Thyroid gland (tissue), 4 donors: ENCODE measurements at regions not wholly inside any gene's neighbourhood (a gene's known extent, or its start where the extent isn't known, plus 50 kb on each side); places are given as distances from the start of the nearest gene placed in this dataset.
"Not testable (repeated sequence)": the region's sequence is repeated elsewhere in the genome, so short reads cannot be mapped to it uniquely, and the experiment has no call there.

Source experiments
- DNase-seq, 2 donors: peaks; one replicate each; pipeline ENCODE4 v3.0.0-alpha.2; 2019
- H3K27ac ChIP-seq, 3 donors: fragments of 200-600 bp; sonication (generic); 1 replicate in 2 of 3; 2 replicates in 1 of 3; pipeline ENCODE4 v1.5.1; 2016 to 2019; ENCODE audit warnings: mild to moderate bottlenecking in 1 of 3, moderate library complexity in 1 of 3
- H3K27me3 ChIP-seq: fragments of 200-600 bp; sonication (generic); one replicate; pipeline ENCODE4 v1.5.1; 2019
- H3K36me3 ChIP-seq, 2 donors: fragments of 200-600 bp; sonication (generic); one replicate each; pipeline ENCODE4 v1.5.1; 2016 to 2019
- H3K4me1 ChIP-seq, 2 donors: fragments of 200-600 bp; sonication (generic); one replicate each; pipeline ENCODE4 v1.5.1; 2017 to 2019
- H3K4me3 ChIP-seq, 3 donors: fragments of 200-600 bp; sonication (generic); replicated peaks in 1 of 3; 1 replicate in 2 of 3; 2 replicates in 1 of 3; pipeline ENCODE4 v1.5.1; 2016; ENCODE audit warnings: mild to moderate bottlenecking in 1 of 3
- H3K9me3 ChIP-seq: fragments of 200-600 bp; sonication (generic); one replicate; pipeline ENCODE4 v1.5.1; 2017
- CTCF ChIP-seq, 6 experiments: fragments of 200-600 bp in 3 of 6; fragments of 450-650 bp in 3 of 6; sonication (generic) in 3 of 6; IDR thresholded peaks; one replicate each; pipeline ENCODE4 v1.5.1; 2016 to 2019; ENCODE audit warnings: antibody characterized with exemption in 6 of 6, mild to moderate bottlenecking in 2 of 6, inconsistent platforms in 1 of 6, moderate library complexity in 1 of 6
- POLR2A ChIP-seq, 2 donors: fragments of 450-650 bp; IDR thresholded peaks; one replicate each; pipeline ENCODE4 v1.6.1; 2017; ENCODE audit warnings: antibody characterized with exemption in 2 of 2, mild to moderate bottlenecking in 2 of 2, moderate library complexity in 1 of 2
- WGBS, 2 donors: methylation state at CpG; one replicate each; pipeline ENCODE4 v1.1.5; 2017; 5-methylcytosine and 5-hydroxymethylcytosine counted together
- intact Hi-C: fragments of 100-400 bp; cut with DNase I; formaldehyde crosslinking; loops from one replicate; pipeline ENCODE4 v1.15.1; 2023

DNA sequence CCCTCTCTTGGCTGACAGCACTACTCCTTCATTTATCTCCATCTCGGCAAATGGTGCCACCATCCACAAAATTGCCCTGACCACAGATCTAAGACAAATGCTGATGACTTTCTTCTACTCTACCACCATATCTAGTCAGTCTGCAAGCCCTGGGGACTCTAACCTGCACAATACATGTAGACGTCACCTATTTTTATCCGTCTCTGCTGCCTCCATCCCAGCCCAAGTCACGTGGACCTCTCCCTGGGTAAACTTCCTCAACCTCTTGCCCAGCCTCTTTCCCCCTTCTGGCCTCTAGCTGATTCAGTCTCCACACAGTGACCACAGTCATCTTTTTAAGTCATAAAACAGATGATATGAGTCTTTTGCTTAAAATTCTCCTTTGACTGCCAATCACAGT is 1203.0 kb downstream of the AACS start:
- intact Hi-C loops, result no loop called here

DNA sequence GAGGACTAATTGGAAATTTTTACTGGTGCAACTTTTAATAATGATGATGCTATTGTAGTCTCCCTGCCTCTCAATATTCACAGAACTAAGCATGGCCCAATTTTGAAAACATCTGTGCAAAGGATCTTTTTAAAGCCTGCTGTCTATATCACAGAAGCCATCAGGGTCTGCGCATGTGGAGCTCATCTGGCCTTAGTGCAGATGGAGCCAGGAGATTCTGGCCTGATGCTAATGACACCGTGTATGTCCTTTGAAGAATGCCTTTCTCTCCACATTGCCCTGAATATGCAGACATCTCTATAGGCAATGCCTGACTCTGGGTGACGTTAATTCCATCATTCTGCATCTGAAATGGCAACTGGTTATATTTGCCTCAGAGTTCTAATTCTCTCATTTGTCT is 1205.9 kb downstream of the AACS start:
- no peak overlapping the region for H3K27ac ChIP-seq
- no peaks in the 10 kb centered on the region for H3K9me3 ChIP-seq
- H3K4me1 ChIP-seq, result no peaks in the 10 kb centered on the region
- no peaks in the 10 kb centered on the region for H3K27me3 ChIP-seq
- TF ChIP-seq POLR2A (IDR thresholded peaks at IDR 0.05) (no peak), CTCF (IDR thresholded peaks at IDR 0.05) (no peak)
- no peak overlapping the region for H3K4me3 ChIP-seq
- no peaks in the 10 kb centered on the region for H3K36me3 ChIP-seq
- 77 to 85% methylated on average over 3 of the region's 3 CpGs for WGBS, 2 donors
- intact Hi-C loops, result no loop called here
- DNase-seq, result no peak

More for the DNA sequence above, 1203.0 kb downstream of the AACS start:
- Histone ChIP-seq H3K9me3 (no peaks in the 10 kb centered on the region), H3K4me1 (no peaks in the 10 kb centered on the region), H3K27ac (no peak overlapping the region), H3K4me3 (no peak overlapping the region), H3K27me3 (no peaks in the 10 kb centered on the region), H3K36me3 (no peaks in the 10 kb centered on the region)
- DNase-seq, result no peak
- no peak for TF ChIP-seq POLR2A (IDR thresholded peaks at IDR 0.05)
- TF ChIP-seq CTCF (IDR thresholded peaks at IDR 0.05), result no peak
- WGBS, 2 donors, result 89% methylated on average over 4 of the region's 4 CpGs

DNA sequence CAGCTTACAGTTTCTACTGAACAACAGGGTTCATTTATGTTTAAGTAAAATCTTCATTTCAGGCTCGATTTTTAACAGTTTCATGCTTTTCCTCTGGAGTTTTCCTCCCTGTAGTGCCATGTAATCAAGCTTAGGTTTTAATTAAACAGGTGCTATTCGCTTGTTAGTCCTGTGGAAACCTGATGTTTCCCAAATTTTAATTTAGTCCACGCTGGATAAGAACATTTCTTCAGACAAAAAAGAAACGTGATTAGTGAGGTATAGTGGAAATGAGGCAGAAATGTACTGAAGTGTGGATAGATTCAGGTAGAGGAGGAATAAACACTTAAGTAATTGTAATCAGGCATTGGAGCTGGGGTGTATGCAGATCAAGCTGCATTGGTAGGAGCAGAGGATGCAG is 1217.5 kb downstream of the AACS start:
- 63 to 67% methylated on average over 4 of the region's 4 CpGs for WGBS, 2 donors
- Histone ChIP-seq H3K4me1 (no peaks in the 10 kb centered on the region), H3K27ac (no peak overlapping the region), H3K27me3 (no peaks in the 10 kb centered on the region), H3K4me3 (no peak overlapping the region), H3K36me3 (no peaks in the 10 kb centered on the region), H3K9me3 (no peaks in the 10 kb centered on the region)
- DNase-seq, result no peak
- intact Hi-C loops, result no loop called here
- no peak for TF ChIP-seq POLR2A (IDR thresholded peaks at IDR 0.05)
- no peak for TF ChIP-seq CTCF (IDR thresholded peaks at IDR 0.05)

DNA sequence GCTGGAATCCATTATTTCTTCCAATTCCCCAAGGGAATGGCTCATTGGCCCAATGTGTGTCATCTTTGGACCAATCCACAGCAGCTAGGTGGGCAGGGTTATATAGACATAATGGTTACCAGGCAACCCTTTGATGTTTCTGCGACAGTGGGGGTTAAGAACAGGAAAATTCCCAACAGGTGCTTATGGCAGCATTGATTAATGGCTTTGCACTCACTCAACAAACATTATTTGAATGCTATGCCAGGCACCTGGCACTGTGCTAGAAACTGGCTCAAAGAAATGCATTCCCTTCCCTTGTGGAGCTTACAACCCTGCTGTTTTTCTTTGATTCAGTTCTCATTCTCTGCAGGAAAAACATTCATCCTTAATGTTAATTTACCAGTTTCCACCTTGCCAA is 1221.0 kb downstream of the AACS start:
- no peaks in the 10 kb centered on the region for H3K4me1 ChIP-seq
- 73 to 83% methylated on average over 1 of the region's 1 CpG for WGBS, 2 donors
- no peak overlapping the region for H3K4me3 ChIP-seq
- no peak for DNase-seq
- H3K9me3 ChIP-seq, result no peaks in the 10 kb centered on the region
- no peaks in the 10 kb centered on the region for H3K36me3 ChIP-seq
- intact Hi-C loops, result no loop called here
- no peak for TF ChIP-seq CTCF (IDR thresholded peaks at IDR 0.05)
- TF ChIP-seq POLR2A (IDR thresholded peaks at IDR 0.05), result no peak
- H3K27ac ChIP-seq, result no peak overlapping the region
- no peaks in the 10 kb centered on the region for H3K27me3 ChIP-seq

- DNase-seq, result no peak
- Histone ChIP-seq H3K9me3 (no peaks in the 10 kb centered on the region), H3K4me3 (no peak overlapping the region), H3K36me3 (no peaks in the 10 kb centered on the region), H3K27ac (no peak overlapping the region), H3K4me1 (no peaks in the 10 kb centered on the region), H3K27me3 (no peaks in the 10 kb centered on the region)
- intact Hi-C loops, result no loop called here
- no peak for TF ChIP-seq POLR2A (IDR thresholded peaks at IDR 0.05)
- TF ChIP-seq CTCF (IDR thresholded peaks at IDR 0.05), result no peak
Measured at GRCh38 chr12:126290456-126290855, 1225.2 kb downstream of the AACS start.

DNA sequence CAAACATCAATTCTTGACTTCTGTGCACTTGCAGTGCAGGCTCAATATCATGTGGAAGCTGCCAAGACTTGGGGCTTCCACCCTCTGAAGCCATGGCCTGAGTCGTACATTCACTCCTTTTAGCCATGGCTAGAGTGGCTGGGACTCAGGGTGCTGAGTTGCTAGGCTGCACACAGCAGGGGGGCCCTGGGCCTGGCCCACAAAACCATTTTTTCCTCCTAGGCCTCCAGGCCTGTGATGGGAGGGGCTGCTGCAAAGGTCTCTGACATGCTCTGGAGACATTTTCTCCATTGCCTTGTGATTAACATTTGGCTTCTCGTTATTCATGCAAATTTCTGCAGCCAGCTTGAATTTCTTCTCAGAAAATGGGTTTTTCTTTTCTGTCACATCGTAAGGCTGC is 1226.8 kb downstream of the AACS start:
- WGBS, 2 donors, result 81 to 82% methylated on average over 2 to 3 of the region's 3 CpGs
- H3K4me1 ChIP-seq, H3K4me3 ChIP-seq, H3K27ac ChIP-seq, H3K9me3 ChIP-seq, intact Hi-C loops, H3K36me3 ChIP-seq, DNase-seq, H3K27me3 ChIP-seq: not testable (repeated sequence)
